GM12892 (cell line): ENCODE measurements at regions not wholly inside any gene's neighbourhood (a gene's known extent, or its start where the extent isn't known, plus 50 kb on each side); places are given as distances from the start of the nearest gene placed in this dataset.
A peak's percentile ranks its signal among the peaks of the same experiment; 100 is the strongest.
"Not testable (repeated sequence)": the region's sequence is repeated elsewhere in the genome, so short reads cannot be mapped to it uniquely, and the experiment has no call there.

Source experiments
- DNase-seq: peaks from one replicate; pipeline ENCODE4 v3.0.0; 2011; ENCODE audit not compliant: insufficient read length
- FAIRE-seq: peaks from 2 replicates; lab custom pipeline; 2011; peaks lifted over from hg19 to GRCh38; lab: Jason Lieb, UNC
- POLR2A ChIP-seq: IDR thresholded peaks from 2 replicates; pipeline ENCODE4 v1.6.1; 2011; ENCODE audit warnings: low read depth, low read length, control low read depth
- POLR2AphosphoS5 ChIP-seq: IDR thresholded peaks from 2 replicates; pipeline ENCODE4 v1.6.1; 2011; ENCODE audit warnings: low read depth, low read length, control low read depth
- TAF1 ChIP-seq: IDR thresholded peaks from 2 replicates; pipeline ENCODE4 v1.6.1; 2011; ENCODE audit warnings: low read depth, mild to moderate bottlenecking, control low read depth, low read length, borderline replicate concordance

GRCh38 chr16:22572331-22573224 lies 61.9 kb downstream of the NPIPB5 start:
- not testable (repeated sequence) for FAIRE-seq, DNase-seq

DNA sequence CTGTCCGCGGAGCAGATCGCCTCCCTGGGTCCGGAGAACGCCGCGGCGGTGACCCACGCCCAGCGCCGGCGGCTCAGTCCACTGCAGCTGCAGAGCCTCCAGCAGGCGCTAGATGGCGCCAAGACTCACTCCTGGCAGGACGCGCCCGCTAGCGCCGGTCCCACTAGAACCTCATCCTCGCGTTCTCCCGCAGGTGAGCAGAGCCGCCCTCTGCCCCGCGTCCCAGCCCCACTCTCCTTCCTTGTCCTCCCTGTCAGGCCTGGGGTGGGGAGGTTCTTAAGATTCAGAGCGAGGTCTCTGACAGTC lies 62.5 kb downstream of the NPIPB5 start:
- FAIRE-seq = peak; percentile 88

DNA sequence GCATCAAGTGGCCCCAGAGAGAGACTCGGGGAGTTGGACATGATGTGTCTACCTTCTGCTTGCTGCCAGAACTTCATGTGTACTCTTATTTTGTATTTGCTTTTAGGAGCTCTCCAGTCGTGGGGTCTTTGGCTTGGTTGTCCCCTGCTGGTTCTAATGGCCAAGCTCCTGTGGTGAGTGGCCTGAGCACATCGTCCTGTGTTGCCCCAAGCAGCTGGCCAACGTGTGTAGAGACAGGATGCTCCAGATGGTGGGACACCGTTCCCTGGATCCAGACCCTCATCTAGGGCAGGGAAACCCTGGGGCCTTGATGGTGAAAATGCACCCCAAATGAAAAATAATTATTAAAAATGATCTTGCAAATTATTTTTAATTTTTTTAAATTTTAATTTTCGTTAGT lies 65.8 kb downstream of the NPIPB5 start:
- DNase-seq, FAIRE-seq: not testable (repeated sequence)

More for the DNA sequence above, 62.5 kb downstream of the NPIPB5 start:
- DNase-seq = not testable (repeated sequence)

- not testable (repeated sequence) for DNase-seq, FAIRE-seq
Measured at GRCh38 chr16:22583195-22583594, 72.5 kb downstream of the NPIPB5 start.

DNA sequence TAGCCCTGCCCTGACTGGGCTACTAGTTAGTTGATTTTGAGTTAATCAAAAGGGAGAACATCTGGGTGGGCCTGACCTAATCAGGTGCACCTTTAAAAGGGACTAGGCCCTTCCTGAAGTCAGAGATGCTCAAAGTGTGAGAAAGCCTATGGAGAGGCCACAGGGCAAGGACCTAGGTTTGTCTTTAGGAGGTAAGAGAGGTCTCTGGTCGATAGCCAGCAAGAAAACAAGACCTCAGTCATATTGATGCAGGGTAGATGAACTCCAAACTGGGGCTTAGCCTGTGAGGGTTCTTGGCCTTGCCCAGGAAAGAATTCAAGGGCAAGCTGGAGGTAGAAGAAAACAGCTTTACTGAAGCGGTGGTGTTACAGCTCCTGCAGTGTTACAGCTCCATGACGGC lies 73.8 kb downstream of the NPIPB5 start:
- not testable (repeated sequence) for FAIRE-seq, DNase-seq

DNA sequence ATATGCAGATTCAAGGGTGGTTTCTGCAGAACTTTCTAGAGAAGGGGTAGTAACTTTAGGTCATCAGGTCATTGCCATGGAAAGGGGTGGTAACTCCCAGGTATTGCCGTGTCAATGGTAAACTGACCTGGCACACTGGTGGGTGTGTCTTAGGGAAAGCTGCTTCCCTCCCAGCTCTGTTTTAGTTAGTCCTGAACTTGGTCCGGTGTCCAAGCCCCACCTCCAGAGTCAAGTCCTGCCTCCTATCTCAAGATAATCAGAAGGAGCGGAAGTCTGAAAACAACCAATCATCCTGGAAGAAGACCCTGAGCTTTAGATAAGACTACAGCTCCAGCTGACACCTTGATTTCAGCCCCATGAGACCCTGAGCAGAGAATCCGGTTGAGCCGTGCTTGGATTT lies 74.2 kb downstream of the NPIPB5 start:
- not testable (repeated sequence) for DNase-seq, FAIRE-seq

DNA sequence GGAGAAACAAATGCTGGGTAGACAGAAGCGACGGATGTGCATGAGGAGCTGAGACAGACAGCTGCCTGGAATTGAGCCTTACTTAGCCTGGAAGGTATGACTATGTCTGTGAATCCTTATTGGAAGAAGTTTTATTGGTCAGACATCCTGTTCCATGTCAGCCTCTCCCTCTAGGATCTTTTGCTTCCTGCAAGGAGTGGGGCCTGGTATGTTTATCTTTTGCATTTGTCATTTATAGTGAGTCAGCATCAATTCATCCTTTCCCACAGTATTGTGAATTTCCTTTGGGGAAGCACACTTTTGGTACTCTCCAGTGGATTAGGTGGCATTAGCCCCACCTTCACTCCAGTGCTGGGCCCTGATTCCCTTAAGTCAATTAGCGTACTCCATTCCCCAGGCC lies 74.7 kb downstream of the NPIPB5 start:
- not testable (repeated sequence) for FAIRE-seq, DNase-seq

- FAIRE-seq, DNase-seq: not testable (repeated sequence)
Measured at GRCh38 chr16:22586732-22587131, 76.0 kb downstream of the NPIPB5 start.

- FAIRE-seq, DNase-seq: not testable (repeated sequence)
Measured at GRCh38 chr16:22589757-22590156, 79.1 kb downstream of the NPIPB5 start.

DNA sequence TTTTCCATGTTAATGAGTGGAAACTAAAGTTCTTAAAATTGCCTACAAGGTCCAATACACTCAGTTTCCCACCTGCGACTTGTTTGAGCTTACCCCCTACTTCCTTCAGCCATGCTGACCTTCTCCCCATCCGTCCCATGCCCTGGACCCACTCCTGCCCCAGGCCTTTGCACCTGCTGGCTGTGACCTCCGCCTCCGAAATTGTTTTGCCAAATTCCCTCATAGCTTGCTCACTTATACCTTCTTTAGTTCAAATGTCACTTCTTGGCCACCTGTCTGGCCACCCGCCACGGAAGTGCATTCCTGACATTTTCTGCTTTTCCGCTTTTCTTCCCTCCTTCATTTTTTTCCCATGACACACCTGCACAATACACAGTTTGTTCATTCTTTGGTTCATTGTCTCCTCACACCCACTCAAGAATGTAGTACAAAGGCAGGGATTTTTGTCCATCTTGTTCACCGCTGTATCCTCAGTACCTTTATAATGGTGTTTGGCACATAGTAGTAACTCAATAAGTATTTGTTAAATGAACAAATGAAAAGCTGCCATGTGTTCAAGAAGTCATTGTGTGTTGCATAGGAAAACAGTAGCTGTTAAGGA lies 85.9 kb downstream of the NPIPB5 start:
- not testable (repeated sequence) for DNase-seq, FAIRE-seq

- not testable (repeated sequence) for DNase-seq, FAIRE-seq
Measured at GRCh38 chr16:22603744-22604143, 93.1 kb downstream of the NPIPB5 start.

GRCh38 chr16:22606619-22607018 lies 95.9 kb downstream of the NPIPB5 start:
- FAIRE-seq, DNase-seq: not testable (repeated sequence)

DNA sequence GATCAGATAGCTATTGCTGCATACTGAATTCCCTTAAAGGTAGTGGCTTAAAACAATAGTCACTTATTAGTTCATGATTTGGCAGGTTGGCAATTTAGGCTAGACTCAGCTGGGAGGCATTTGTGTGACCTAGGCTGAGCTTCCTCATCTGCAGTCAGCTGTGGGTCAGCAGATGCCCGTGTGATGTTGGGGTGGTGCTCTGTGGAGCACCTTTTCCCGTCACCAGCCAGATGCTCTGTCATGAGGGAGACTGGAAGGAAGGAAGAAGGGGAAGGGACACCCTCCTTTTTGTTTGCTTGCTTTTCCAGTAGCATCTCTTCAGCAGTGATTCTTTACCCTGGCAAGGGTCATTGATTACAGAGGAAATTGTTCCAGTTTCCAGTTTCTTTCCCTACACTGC lies 99.1 kb downstream of the NPIPB5 start:
- not testable (repeated sequence) for FAIRE-seq, DNase-seq

DNA sequence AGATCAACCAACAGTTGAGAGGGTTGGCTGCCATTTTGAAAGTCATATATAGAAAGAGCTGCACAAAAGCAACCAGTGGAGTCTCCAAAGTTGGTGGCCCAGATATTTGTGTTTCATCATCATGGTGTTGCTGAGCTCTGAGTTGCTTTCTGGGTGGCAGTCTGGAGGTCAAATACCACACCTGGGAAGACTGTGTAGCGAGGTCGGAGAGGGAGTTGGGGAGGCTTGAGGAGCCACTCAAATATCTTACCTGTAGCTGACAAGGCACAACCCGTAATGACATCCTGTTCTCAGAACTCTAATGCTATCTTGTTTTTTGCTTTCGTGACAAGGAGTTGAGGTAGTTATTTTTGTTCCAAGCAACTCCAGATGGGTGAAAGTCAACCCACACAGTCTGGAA lies 100.4 kb downstream of the NPIPB5 start:
- not testable (repeated sequence) for DNase-seq, FAIRE-seq

GRCh38 chr16:22614271-22614947 lies 103.7 kb downstream of the NPIPB5 start:
- FAIRE-seq (no peak), DNase-seq (no peak)
- TF ChIP-seq TAF1 (no peak), POLR2AphosphoS5 (no peak), POLR2A (no peak)
